ENCODE measurements at regions not wholly inside any gene's neighbourhood (a gene's known extent, or its start where the extent isn't known, plus 50 kb on each side); places are given as distances from the start of the nearest gene placed in this dataset.

- TF ChIP-seq CTCF (IDR thresholded peaks at IDR 0.05; ENCODE audit: low read depth, low read length) (no peak), EZH2phosphoT487 (IDR thresholded peaks at IDR 0.05; ENCODE audit: low read depth) (no peak)
These were observed 428.6 kb downstream of the HACE1 start for GRCh38 chr6:104431096-104431495.
